ENCODE measurements at regions not wholly inside any gene's neighbourhood (a gene's known extent, or its start where the extent isn't known, plus 50 kb on each side); places are given as distances from the start of the nearest gene placed in this dataset.

GRCh38 chr2:62352031-62352430, 154.0 kb downstream of the TMEM17 start:
- TF ChIP-seq CTCF (IDR thresholded peaks at IDR 0.05; ENCODE audit: low read length), result no peak
- no peak for TF ChIP-seq EZH2phosphoT487 (IDR thresholded peaks at IDR 0.05; ENCODE audit: low read length)
- TF ChIP-seq EZH2 (optimal IDR thresholded peaks at IDR 0.05; ENCODE audit: low read depth, low read length), result no peak

Measured in MM.1S (cell line).